ENCODE measurements at regions not wholly inside any gene's neighbourhood (a gene's known extent, or its start where the extent isn't known, plus 50 kb on each side); places are given as distances from the start of the nearest gene placed in this dataset.

GRCh38 chr1:147452809-147453208, 88.5 kb upstream of the BCL9 start:
- no peaks in the 10 kb centered on the region for H3K27me3 ChIP-seq (ENCODE audit: control insufficient read depth in 2 of 2, insufficient read depth in 2 of 2, low read length in 2 of 2)
- H3K9me3 ChIP-seq (ENCODE audit: control insufficient read depth in 2 of 2, low read length in 2 of 2): no peaks in the 10 kb centered on the region
- no peaks in the 10 kb centered on the region for H3K4me1 ChIP-seq (ENCODE audit: control insufficient read depth in 2 of 2, insufficient read depth in 2 of 2, low read length in 2 of 2)
- H3K36me3 ChIP-seq (ENCODE audit: control insufficient read depth in 2 of 2, insufficient read depth in 2 of 2, low read length in 2 of 2): no peaks in the 10 kb centered on the region
- no peak overlapping the region for H3K4me3 ChIP-seq (ENCODE audit: low read length in 2 of 2)
- H3K9ac ChIP-seq (ENCODE audit: low read depth in 1 of 2, low read length in 2 of 2): no peak overlapping the region
- no peak overlapping the region for H3K27ac ChIP-seq (ENCODE audit: low read depth in 2 of 2, low read length in 2 of 2)

GRCh38 chr1:147463022-147463421, 78.3 kb upstream of the BCL9 start:
- Histone ChIP-seq H3K4me3 (ENCODE audit: low read length in 2 of 2) (no peak overlapping the region), H3K9me3 (ENCODE audit: control insufficient read depth in 2 of 2, low read length in 2 of 2) (peaks cover 0 to 4% of the 10 kb centered on the region in 2 donors), H3K27me3 (ENCODE audit: control insufficient read depth in 2 of 2, insufficient read depth in 2 of 2, low read length in 2 of 2) (no peaks in the 10 kb centered on the region), H3K36me3 (ENCODE audit: control insufficient read depth in 2 of 2, insufficient read depth in 2 of 2, low read length in 2 of 2) (no peaks in the 10 kb centered on the region), H3K9ac (ENCODE audit: low read depth in 1 of 2, low read length in 2 of 2) (no peak overlapping the region), H3K4me1 (ENCODE audit: control insufficient read depth in 2 of 2, insufficient read depth in 2 of 2, low read length in 2 of 2) (no peaks in the 10 kb centered on the region), H3K27ac (ENCODE audit: low read depth in 2 of 2, low read length in 2 of 2) (no peak overlapping the region)

GRCh38 chr1:147466543-147466942, 74.8 kb upstream of the BCL9 start:
- no peaks in the 10 kb centered on the region for H3K36me3 ChIP-seq (ENCODE audit: control insufficient read depth in 2 of 2, insufficient read depth in 2 of 2, low read length in 2 of 2)
- H3K27ac ChIP-seq (ENCODE audit: low read depth in 2 of 2, low read length in 2 of 2): no peak overlapping the region
- H3K4me1 ChIP-seq (ENCODE audit: control insufficient read depth in 2 of 2, insufficient read depth in 2 of 2, low read length in 2 of 2): no peaks in the 10 kb centered on the region
- no peak overlapping the region for H3K9ac ChIP-seq (ENCODE audit: low read depth in 1 of 2, low read length in 2 of 2)
- H3K27me3 ChIP-seq (ENCODE audit: control insufficient read depth in 2 of 2, insufficient read depth in 2 of 2, low read length in 2 of 2): peaks cover 0 to 4% of the 10 kb centered on the region in 2 donors
- no peak overlapping the region for H3K4me3 ChIP-seq (ENCODE audit: low read length in 2 of 2)
- peaks cover 3 to 4% of the 10 kb centered on the region in 2 donors for H3K9me3 ChIP-seq (ENCODE audit: control insufficient read depth in 2 of 2, low read length in 2 of 2)

GRCh38 chr1:147470079-147470478, 71.2 kb upstream of the BCL9 start:
- H3K36me3 ChIP-seq (ENCODE audit: control insufficient read depth in 2 of 2, insufficient read depth in 2 of 2, low read length in 2 of 2): no peaks in the 10 kb centered on the region

GRCh38 chr1:147472489-147472888, 68.8 kb upstream of the BCL9 start:
- H3K4me3 ChIP-seq (ENCODE audit: low read length in 2 of 2): no peak overlapping the region
- H3K27ac ChIP-seq (ENCODE audit: low read depth in 2 of 2, low read length in 2 of 2): no peak overlapping the region
- peaks cover 0 to 3% of the 10 kb centered on the region in 2 donors for H3K9me3 ChIP-seq (ENCODE audit: control insufficient read depth in 2 of 2, low read length in 2 of 2)
- H3K4me1 ChIP-seq (ENCODE audit: control insufficient read depth in 2 of 2, insufficient read depth in 2 of 2, low read length in 2 of 2): no peaks in the 10 kb centered on the region
- H3K9ac ChIP-seq (ENCODE audit: low read depth in 1 of 2, low read length in 2 of 2): no peak overlapping the region
- no peaks in the 10 kb centered on the region for H3K36me3 ChIP-seq (ENCODE audit: control insufficient read depth in 2 of 2, insufficient read depth in 2 of 2, low read length in 2 of 2)
- H3K27me3 ChIP-seq (ENCODE audit: control insufficient read depth in 2 of 2, insufficient read depth in 2 of 2, low read length in 2 of 2): peaks cover 0 to 4% of the 10 kb centered on the region in 2 donors

More at GRCh38 chr1:147470079-147470478, 71.2 kb upstream of the BCL9 start:
- Histone ChIP-seq H3K9ac (ENCODE audit: low read depth in 1 of 2, low read length in 2 of 2) (no peak overlapping the region), H3K4me3 (ENCODE audit: low read length in 2 of 2) (no peak overlapping the region), H3K27me3 (ENCODE audit: control insufficient read depth in 2 of 2, insufficient read depth in 2 of 2, low read length in 2 of 2) (peaks cover 0 to 4% of the 10 kb centered on the region in 2 donors), H3K9me3 (ENCODE audit: control insufficient read depth in 2 of 2, low read length in 2 of 2) (peaks cover 3 to 4% of the 10 kb centered on the region in 2 donors), H3K27ac (ENCODE audit: low read depth in 2 of 2, low read length in 2 of 2) (no peak overlapping the region), H3K4me1 (ENCODE audit: control insufficient read depth in 2 of 2, insufficient read depth in 2 of 2, low read length in 2 of 2) (no peaks in the 10 kb centered on the region)

- Histone ChIP-seq H3K36me3 (ENCODE audit: control insufficient read depth in 2 of 2, insufficient read depth in 2 of 2, low read length in 2 of 2) (no peaks in the 10 kb centered on the region), H3K4me1 (ENCODE audit: control insufficient read depth in 2 of 2, insufficient read depth in 2 of 2, low read length in 2 of 2) (no peaks in the 10 kb centered on the region), H3K9me3 (ENCODE audit: control insufficient read depth in 2 of 2, low read length in 2 of 2) (peaks cover 0 to 3% of the 10 kb centered on the region in 2 donors), H3K27ac (ENCODE audit: low read depth in 2 of 2, low read length in 2 of 2) (no peak overlapping the region), H3K27me3 (ENCODE audit: control insufficient read depth in 2 of 2, insufficient read depth in 2 of 2, low read length in 2 of 2) (peaks cover 0 to 4% of the 10 kb centered on the region in 2 donors), H3K9ac (ENCODE audit: low read depth in 1 of 2, low read length in 2 of 2) (no peak overlapping the region), H3K4me3 (ENCODE audit: low read length in 2 of 2) (no peak overlapping the region)
Measured at GRCh38 chr1:147472966-147473732, 68.2 kb upstream of the BCL9 start.

GRCh38 chr1:147473733-147474049, 67.6 kb upstream of the BCL9 start:
- H3K27ac ChIP-seq (ENCODE audit: low read depth in 2 of 2, low read length in 2 of 2): no peak overlapping the region
- no peak overlapping the region for H3K9ac ChIP-seq (ENCODE audit: low read depth in 1 of 2, low read length in 2 of 2)
- H3K4me3 ChIP-seq (ENCODE audit: low read length in 2 of 2): no peak overlapping the region
- no peaks in the 10 kb centered on the region for H3K36me3 ChIP-seq (ENCODE audit: control insufficient read depth in 2 of 2, insufficient read depth in 2 of 2, low read length in 2 of 2)
- H3K4me1 ChIP-seq (ENCODE audit: control insufficient read depth in 2 of 2, insufficient read depth in 2 of 2, low read length in 2 of 2): no peaks in the 10 kb centered on the region
- H3K9me3 ChIP-seq (ENCODE audit: control insufficient read depth in 2 of 2, low read length in 2 of 2): no peaks in the 10 kb centered on the region
- peaks cover 0 to 4% of the 10 kb centered on the region in 2 donors for H3K27me3 ChIP-seq (ENCODE audit: control insufficient read depth in 2 of 2, insufficient read depth in 2 of 2, low read length in 2 of 2)

- Histone ChIP-seq H3K4me3 (ENCODE audit: low read length in 2 of 2) (no peak overlapping the region), H3K36me3 (ENCODE audit: control insufficient read depth in 2 of 2, insufficient read depth in 2 of 2, low read length in 2 of 2) (no peaks in the 10 kb centered on the region), H3K9me3 (ENCODE audit: control insufficient read depth in 2 of 2, low read length in 2 of 2) (no peaks in the 10 kb centered on the region), H3K4me1 (ENCODE audit: control insufficient read depth in 2 of 2, insufficient read depth in 2 of 2, low read length in 2 of 2) (no peaks in the 10 kb centered on the region), H3K27me3 (ENCODE audit: control insufficient read depth in 2 of 2, insufficient read depth in 2 of 2, low read length in 2 of 2) (peaks cover 0 to 4% of the 10 kb centered on the region in 2 donors), H3K9ac (ENCODE audit: low read depth in 1 of 2, low read length in 2 of 2) (no peak overlapping the region), H3K27ac (ENCODE audit: low read depth in 2 of 2, low read length in 2 of 2) (no peak overlapping the region)
Measured at GRCh38 chr1:147475488-147475887, 65.8 kb upstream of the BCL9 start.

- Histone ChIP-seq H3K4me1 (ENCODE audit: control insufficient read depth in 2 of 2, insufficient read depth in 2 of 2, low read length in 2 of 2) (no peaks in the 10 kb centered on the region), H3K9me3 (ENCODE audit: control insufficient read depth in 2 of 2, low read length in 2 of 2) (no peaks in the 10 kb centered on the region), H3K27me3 (ENCODE audit: control insufficient read depth in 2 of 2, insufficient read depth in 2 of 2, low read length in 2 of 2) (no peaks in the 10 kb centered on the region), H3K36me3 (ENCODE audit: control insufficient read depth in 2 of 2, insufficient read depth in 2 of 2, low read length in 2 of 2) (no peaks in the 10 kb centered on the region), H3K9ac (ENCODE audit: low read depth in 1 of 2, low read length in 2 of 2) (no peak overlapping the region), H3K27ac (ENCODE audit: low read depth in 2 of 2, low read length in 2 of 2) (no peak overlapping the region), H3K4me3 (ENCODE audit: low read length in 2 of 2) (no peak overlapping the region)
Measured at GRCh38 chr1:147478521-147478920, 62.8 kb upstream of the BCL9 start.

GRCh38 chr1:147479864-147480564, 61.3 kb upstream of the BCL9 start:
- H3K9ac ChIP-seq (ENCODE audit: low read depth in 1 of 2, low read length in 2 of 2): no peak overlapping the region
- no peak overlapping the region for H3K4me3 ChIP-seq (ENCODE audit: low read length in 2 of 2)
- H3K36me3 ChIP-seq (ENCODE audit: control insufficient read depth in 2 of 2, insufficient read depth in 2 of 2, low read length in 2 of 2): no peaks in the 10 kb centered on the region
- no peaks in the 10 kb centered on the region for H3K9me3 ChIP-seq (ENCODE audit: control insufficient read depth in 2 of 2, low read length in 2 of 2)
- no peaks in the 10 kb centered on the region for H3K4me1 ChIP-seq (ENCODE audit: control insufficient read depth in 2 of 2, insufficient read depth in 2 of 2, low read length in 2 of 2)
- no peak overlapping the region for H3K27ac ChIP-seq (ENCODE audit: low read depth in 2 of 2, low read length in 2 of 2)
- no peaks in the 10 kb centered on the region for H3K27me3 ChIP-seq (ENCODE audit: control insufficient read depth in 2 of 2, insufficient read depth in 2 of 2, low read length in 2 of 2)

Measured in mucosa of rectum (tissue), 2 donors.